ENCODE measurements at regions not wholly inside any gene's neighbourhood (a gene's known extent, or its start where the extent isn't known, plus 50 kb on each side); places are given as distances from the start of the nearest gene placed in this dataset.

- Histone ChIP-seq H2BK12ac (ENCODE audit: low read length in 2 of 2) (no peak overlapping the region), H3K18ac (ENCODE audit: low read depth in 1 of 2, low read length in 2 of 2) (no peak overlapping the region), H3K14ac (ENCODE audit: low read length in 2 of 2) (no peak overlapping the region), H3K27me3 (ENCODE audit: control insufficient read depth in 1 of 2, insufficient read depth in 1 of 2, low read length in 2 of 2) (peaks cover 0 to 24% of the 10 kb centered on the region in 2 experiments), H4K8ac (ENCODE audit: low read length) (no peak overlapping the region), H3K4me1 (ENCODE audit: control insufficient read depth, insufficient read depth, low read depth, low read length) (peaks cover 2% of the 10 kb centered on the region), H2AK5ac (ENCODE audit: low read length, severe bottlenecking) (no peak overlapping the region), H2BK120ac (ENCODE audit: low read depth, low read length) (no peak overlapping the region), H2AFZ (ENCODE audit: low read depth, low read length) (no peak overlapping the region), H3K4me2 (ENCODE audit: low read length, poor library complexity, severe bottlenecking) (no peak overlapping the region), H3K9me3 (ENCODE audit: control insufficient read depth, low read length) (no peaks in the 10 kb centered on the region), H3K27ac (ENCODE audit: low read length, poor library complexity, severe bottlenecking) (no peak overlapping the region), H3K9ac (ENCODE audit: low read length) (no peak overlapping the region), H2BK15ac (ENCODE audit: low read depth, poor library complexity, severe bottlenecking) (no peak overlapping the region), H3K23ac (ENCODE audit: low read length in 2 of 2) (no peak overlapping the region), H4K91ac (ENCODE audit: low read length) (no peak overlapping the region), H3K36me3 (ENCODE audit: control insufficient read depth in 1 of 2, insufficient read depth in 2 of 2, low read depth in 1 of 2, low read length in 2 of 2) (no peaks in the 10 kb centered on the region), H3K4ac (ENCODE audit: low read depth in 1 of 2, low read length in 2 of 2) (no peak overlapping the region), H3K79me1 (replicated peaks; ENCODE audit: low read length, poor library complexity, severe bottlenecking) (no peaks in the 10 kb centered on the region), H2BK5ac (ENCODE audit: low read depth, low read length, poor library complexity, severe bottlenecking) (no peak overlapping the region), H3K4me3 (ENCODE audit: insufficient read depth in 1 of 2, low read depth in 1 of 2, low read length in 2 of 2) (no peak overlapping the region)
- WGBS = 100% methylated on average over 1 of the region's 3 CpGs
- no peak for DNase-seq
Observed at GRCh38 chrX:38985375-38985774, 184.1 kb downstream of the MID1IP1 start.

- Histone ChIP-seq H4K91ac (ENCODE audit: low read length) (no peak overlapping the region), H4K8ac (ENCODE audit: low read length) (no peak overlapping the region), H3K36me3 (ENCODE audit: control insufficient read depth in 1 of 2, insufficient read depth in 2 of 2, low read depth in 1 of 2, low read length in 2 of 2) (no peaks in the 10 kb centered on the region), H3K27ac (ENCODE audit: low read length, poor library complexity, severe bottlenecking) (no peak overlapping the region), H3K4me2 (ENCODE audit: low read length, poor library complexity, severe bottlenecking) (no peak overlapping the region), H2AFZ (ENCODE audit: low read depth, low read length) (no peak overlapping the region), H3K4me1 (ENCODE audit: control insufficient read depth, insufficient read depth, low read depth, low read length) (peaks cover 2% of the 10 kb centered on the region), H3K18ac (ENCODE audit: low read depth in 1 of 2, low read length in 2 of 2) (no peak overlapping the region), H3K4me3 (ENCODE audit: insufficient read depth in 1 of 2, low read depth in 1 of 2, low read length in 2 of 2) (no peak overlapping the region), H3K9ac (ENCODE audit: low read length) (no peak overlapping the region), H2BK15ac (ENCODE audit: low read depth, poor library complexity, severe bottlenecking) (no peak overlapping the region), H3K23ac (ENCODE audit: low read length in 2 of 2) (no peak overlapping the region), H3K14ac (ENCODE audit: low read length in 2 of 2) (no peak overlapping the region), H3K4ac (ENCODE audit: low read depth in 1 of 2, low read length in 2 of 2) (no peak overlapping the region), H2AK5ac (ENCODE audit: low read length, severe bottlenecking) (no peak overlapping the region), H2BK12ac (ENCODE audit: low read length in 2 of 2) (no peak overlapping the region), H2BK120ac (ENCODE audit: low read depth, low read length) (no peak overlapping the region), H3K27me3 (ENCODE audit: control insufficient read depth in 1 of 2, insufficient read depth in 1 of 2, low read length in 2 of 2) (peaks cover 0 to 21% of the 10 kb centered on the region in 2 experiments), H3K79me1 (replicated peaks; ENCODE audit: low read length, poor library complexity, severe bottlenecking) (no peaks in the 10 kb centered on the region), H2BK5ac (ENCODE audit: low read depth, low read length, poor library complexity, severe bottlenecking) (no peak overlapping the region), H3K9me3 (ENCODE audit: control insufficient read depth, low read length) (no peaks in the 10 kb centered on the region)
- no peak for DNase-seq
- WGBS = no CpG with 5 or more reads among the region's 2 CpGs
Observed at GRCh38 chrX:38985945-38986344, 184.7 kb downstream of the MID1IP1 start.

- Histone ChIP-seq H4K91ac (ENCODE audit: low read length) (no peak overlapping the region), H3K9ac (ENCODE audit: low read length) (no peak overlapping the region), H3K18ac (ENCODE audit: low read depth in 1 of 2, low read length in 2 of 2) (no peak overlapping the region), H3K4me3 (ENCODE audit: insufficient read depth in 1 of 2, low read depth in 1 of 2, low read length in 2 of 2) (no peak overlapping the region), H2BK120ac (ENCODE audit: low read depth, low read length) (no peak overlapping the region), H3K23ac (ENCODE audit: low read length in 2 of 2) (no peak overlapping the region), H2BK5ac (ENCODE audit: low read depth, low read length, poor library complexity, severe bottlenecking) (no peak overlapping the region), H3K9me3 (ENCODE audit: control insufficient read depth, low read length) (no peaks in the 10 kb centered on the region), H2AK5ac (ENCODE audit: low read length, severe bottlenecking) (no peak overlapping the region), H3K27ac (ENCODE audit: low read length, poor library complexity, severe bottlenecking) (no peak overlapping the region), H3K4me2 (ENCODE audit: low read length, poor library complexity, severe bottlenecking) (no peak overlapping the region), H4K8ac (ENCODE audit: low read length) (no peak overlapping the region), H2AFZ (ENCODE audit: low read depth, low read length) (no peak overlapping the region), H2BK12ac (ENCODE audit: low read length in 2 of 2) (no peak overlapping the region), H3K4ac (ENCODE audit: low read depth in 1 of 2, low read length in 2 of 2) (no peak overlapping the region), H2BK15ac (ENCODE audit: low read depth, poor library complexity, severe bottlenecking) (no peak overlapping the region), H3K79me1 (replicated peaks; ENCODE audit: low read length, poor library complexity, severe bottlenecking) (no peaks in the 10 kb centered on the region), H3K14ac (ENCODE audit: low read length in 2 of 2) (no peak overlapping the region), H3K36me3 (ENCODE audit: control insufficient read depth in 1 of 2, insufficient read depth in 2 of 2, low read depth in 1 of 2, low read length in 2 of 2) (no peaks in the 10 kb centered on the region), H3K27me3 (ENCODE audit: control insufficient read depth in 1 of 2, insufficient read depth in 1 of 2, low read length in 2 of 2) (peaks cover 0 to 21% of the 10 kb centered on the region in 2 experiments), H3K4me1 (ENCODE audit: control insufficient read depth, insufficient read depth, low read depth, low read length) (peaks cover 2% of the 10 kb centered on the region)
- no peak for DNase-seq
- no CpG with 5 or more reads among the region's 3 CpGs for WGBS
Observed at GRCh38 chrX:38986586-38986985, 185.3 kb downstream of the MID1IP1 start.

- no peak overlapping the region for H3K4ac ChIP-seq (ENCODE audit: low read depth in 1 of 2, low read length in 2 of 2)
- H3K9ac ChIP-seq (ENCODE audit: low read length) = no peak overlapping the region
- no peak overlapping the region for H3K4me3 ChIP-seq (ENCODE audit: insufficient read depth in 1 of 2, low read depth in 1 of 2, low read length in 2 of 2)
- H3K23ac ChIP-seq (ENCODE audit: low read length in 2 of 2) = no peak overlapping the region
- no peak overlapping the region for H2AFZ ChIP-seq (ENCODE audit: low read depth, low read length)
- no peak overlapping the region for H3K4me2 ChIP-seq (ENCODE audit: low read length, poor library complexity, severe bottlenecking)
- H2AK5ac ChIP-seq (ENCODE audit: low read length, severe bottlenecking) = no peak overlapping the region
- peak overlapping the region in 1 of 2 experiments; percentile 57 for H3K18ac ChIP-seq (ENCODE audit: low read depth in 1 of 2, low read length in 2 of 2)
- no peak overlapping the region for H4K91ac ChIP-seq (ENCODE audit: low read length)
- H2BK5ac ChIP-seq (ENCODE audit: low read depth, low read length, poor library complexity, severe bottlenecking) = no peak overlapping the region
- no peak overlapping the region for H3K27ac ChIP-seq (ENCODE audit: low read length, poor library complexity, severe bottlenecking)
- no peak overlapping the region for H2BK120ac ChIP-seq (ENCODE audit: low read depth, low read length)
- no peaks in the 10 kb centered on the region for H3K9me3 ChIP-seq (ENCODE audit: control insufficient read depth, low read length)
- no peak overlapping the region for H4K8ac ChIP-seq (ENCODE audit: low read length)
- peaks cover 0 to 17% of the 10 kb centered on the region in 2 experiments for H3K27me3 ChIP-seq (ENCODE audit: control insufficient read depth in 1 of 2, insufficient read depth in 1 of 2, low read length in 2 of 2)
- DNase-seq = no peak
- H3K79me1 ChIP-seq (replicated peaks; ENCODE audit: low read length, poor library complexity, severe bottlenecking) = no peaks in the 10 kb centered on the region
- no peak overlapping the region for H3K14ac ChIP-seq (ENCODE audit: low read length in 2 of 2)
- H2BK15ac ChIP-seq (ENCODE audit: low read depth, poor library complexity, severe bottlenecking) = no peak overlapping the region
- no peaks in the 10 kb centered on the region for H3K36me3 ChIP-seq (ENCODE audit: control insufficient read depth in 1 of 2, insufficient read depth in 2 of 2, low read depth in 1 of 2, low read length in 2 of 2)
- H2BK12ac ChIP-seq (ENCODE audit: low read length in 2 of 2) = no peak overlapping the region
- H3K4me1 ChIP-seq (ENCODE audit: control insufficient read depth, insufficient read depth, low read depth, low read length) = no peaks in the 10 kb centered on the region
- 19% methylated on average over 3 of the region's 4 CpGs for WGBS
Observed at GRCh38 chrX:38987198-38987651, 186.0 kb downstream of the MID1IP1 start.
